ENCODE measurements at regions not wholly inside any gene's neighbourhood (a gene's known extent, or its start where the extent isn't known, plus 50 kb on each side); places are given as distances from the start of the nearest gene placed in this dataset.
"Not testable (repeated sequence)": the region's sequence is repeated elsewhere in the genome, so short reads cannot be mapped to it uniquely, and the experiment has no call there.

GRCh38 chr7:115177823-115178222, 255.9 kb downstream of the MDFIC start:
- no peak for DNase-seq (ENCODE audit: low read depth in 2 of 2)
- no peak overlapping the region for H3K4me3 ChIP-seq (replicated peaks in 1 of 2; ENCODE audit: low read depth in 2 of 2, low read length in 2 of 2)
- TF ChIP-seq CTCF (IDR thresholded peaks at IDR 0.05; ENCODE audit: low read depth, low read length), result no peak

GRCh38 chr7:115177103-115177502, 255.2 kb downstream of the MDFIC start:
- H3K4me3 ChIP-seq (replicated peaks in 1 of 2; ENCODE audit: low read depth in 2 of 2, low read length in 2 of 2), result no peak overlapping the region
- TF ChIP-seq CTCF (IDR thresholded peaks at IDR 0.05; ENCODE audit: low read depth, low read length), result no peak
- no peak for DNase-seq (ENCODE audit: low read depth in 2 of 2)

- H3K4me3 ChIP-seq (replicated peaks in 1 of 2; ENCODE audit: low read depth in 2 of 2, low read length in 2 of 2); DNase-seq (ENCODE audit: low read depth in 2 of 2): not testable (repeated sequence)
These were observed 250.5 kb downstream of the MDFIC start for GRCh38 chr7:115172397-115172796.

- H3K4me3 ChIP-seq (replicated peaks in 1 of 2; ENCODE audit: low read depth in 2 of 2, low read length in 2 of 2), result no peak overlapping the region
- no peak for TF ChIP-seq CTCF (IDR thresholded peaks at IDR 0.05; ENCODE audit: low read depth, low read length)
- DNase-seq (ENCODE audit: low read depth in 2 of 2), result peak in 1 of 2 donors; percentile 15
These were observed 232.0 kb downstream of the MDFIC start for GRCh38 chr7:115153769-115154477.

GRCh38 chr7:115153176-115153575, 231.3 kb downstream of the MDFIC start:
- no peak for DNase-seq (ENCODE audit: low read depth in 2 of 2)
- TF ChIP-seq CTCF (IDR thresholded peaks at IDR 0.05; ENCODE audit: low read depth, low read length), result no peak
- no peak overlapping the region for H3K4me3 ChIP-seq (replicated peaks in 1 of 2; ENCODE audit: low read depth in 2 of 2, low read length in 2 of 2)

GRCh38 chr7:115146148-115146547, 224.3 kb downstream of the MDFIC start:
- no peak for TF ChIP-seq CTCF (IDR thresholded peaks at IDR 0.05; ENCODE audit: low read depth, low read length)
- DNase-seq (ENCODE audit: low read depth in 2 of 2), result no peak
- H3K4me3 ChIP-seq (replicated peaks in 1 of 2; ENCODE audit: low read depth in 2 of 2, low read length in 2 of 2), result no peak overlapping the region

- no peak overlapping the region for H3K4me3 ChIP-seq (replicated peaks in 1 of 2; ENCODE audit: low read depth in 2 of 2, low read length in 2 of 2)
- DNase-seq (ENCODE audit: low read depth in 2 of 2), result peak; percentile 54 to 86
- no peak for TF ChIP-seq CTCF (IDR thresholded peaks at IDR 0.05; ENCODE audit: low read depth, low read length)
These were observed 223.6 kb downstream of the MDFIC start for GRCh38 chr7:115145512-115145911.
